Activated CD4-positive, alpha-beta memory T cell treated with anti-CD3 and anti-CD28 coated beads for 36 hours (primary cell): ENCODE measurements at regions not wholly inside any gene's neighbourhood (a gene's known extent, or its start where the extent isn't known, plus 50 kb on each side); places are given as distances from the start of the nearest gene placed in this dataset.
"Not testable (repeated sequence)": the region's sequence is repeated elsewhere in the genome, so short reads cannot be mapped to it uniquely, and the experiment has no call there.

Experiments used
- CTCF ChIA-PET: fragments of 350-600 bp; sonication (Branson Sonifier 250); formaldehyde crosslinking; loops from one replicate; lab custom pipeline; 2021; ENCODE audit warnings: antibody characterized with exemption, inconsistent platforms; lab: Charles Lee
- POLR2A ChIA-PET: fragments of 350-600 bp; sonication (Branson Sonifier 250); formaldehyde crosslinking; loops from one replicate; lab custom pipeline; 2021; ENCODE audit warnings: antibody characterized with exemption; lab: Charles Lee
- DNase-seq: peaks from one replicate; pipeline ENCODE4 v3.0.0-alpha.2; 2020
- H3K27ac Mint-ChIP-seq: one replicate; pipeline ENCODE4 v1.8.0; 2021; ENCODE audit warnings: mixed read lengths
- H3K27me3 Mint-ChIP-seq: one replicate; pipeline ENCODE4 v1.8.0; 2021; ENCODE audit warnings: mixed read lengths
- H3K36me3 Mint-ChIP-seq: one replicate; pipeline ENCODE4 v1.8.0; 2021; ENCODE audit warnings: mixed read lengths
- H3K4me1 Mint-ChIP-seq: one replicate; pipeline ENCODE4 v1.8.0; 2021; ENCODE audit warnings: low read depth, mixed read lengths
- H3K4me3 Mint-ChIP-seq: one replicate; pipeline ENCODE4 v1.8.0; 2021; ENCODE audit warnings: mild to moderate bottlenecking, mixed read lengths
- H3K9me3 Mint-ChIP-seq: one replicate; pipeline ENCODE4 v1.8.0; 2021; ENCODE audit warnings: mixed read lengths
- intact Hi-C: fragments of 100-400 bp; cut with micrococcal nuclease; formaldehyde crosslinking; loops from one replicate; pipeline ENCODE4 v1.15.1; 2023

GRCh38 chr13:43970520-43971242 is 91.0 kb downstream of the LACC1 start:
- H3K9me3 Mint-ChIP-seq, DNase-seq, intact Hi-C loops, POLR2A ChIA-PET, H3K4me1 Mint-ChIP-seq, H3K4me3 Mint-ChIP-seq, H3K27ac Mint-ChIP-seq, H3K36me3 Mint-ChIP-seq, CTCF ChIA-PET, H3K27me3 Mint-ChIP-seq: not testable (repeated sequence)

- H3K4me1 Mint-ChIP-seq, intact Hi-C loops, CTCF ChIA-PET, H3K27ac Mint-ChIP-seq, H3K36me3 Mint-ChIP-seq, POLR2A ChIA-PET, H3K9me3 Mint-ChIP-seq, H3K27me3 Mint-ChIP-seq, H3K4me3 Mint-ChIP-seq, DNase-seq: not testable (repeated sequence)
These were observed 91.6 kb downstream of the LACC1 start for GRCh38 chr13:43971324-43971723.

GRCh38 chr13:43977911-43978310 is 98.2 kb downstream of the LACC1 start:
- H3K27ac Mint-ChIP-seq, result no peak overlapping the region
- peaks cover 3% of the 10 kb centered on the region for H3K36me3 Mint-ChIP-seq
- ChIA-PET POLR2A (no interaction called here), CTCF (no interaction called here)
- DNase-seq, result no peak
- peaks cover 4% of the 10 kb centered on the region for H3K9me3 Mint-ChIP-seq
- peaks cover 15% of the 10 kb centered on the region for H3K27me3 Mint-ChIP-seq
- no peaks in the 10 kb centered on the region for H3K4me1 Mint-ChIP-seq
- H3K4me3 Mint-ChIP-seq, result no peak overlapping the region
- intact Hi-C loops, result no loop called here

- intact Hi-C loops, result no loop called here
- no peak for DNase-seq
- Mint-ChIP-seq H3K9me3 (peaks cover 4% of the 10 kb centered on the region), H3K4me3 (no peak overlapping the region), H3K36me3 (peaks cover 3% of the 10 kb centered on the region), H3K4me1 (no peaks in the 10 kb centered on the region), H3K27me3 (peaks cover 15% of the 10 kb centered on the region), H3K27ac (no peak overlapping the region)
- POLR2A ChIA-PET, result no interaction called here
- CTCF ChIA-PET, result no interaction called here
These were observed 99.0 kb downstream of the LACC1 start for GRCh38 chr13:43978688-43979087.

GRCh38 chr13:43979492-43979891 is 99.8 kb downstream of the LACC1 start:
- Mint-ChIP-seq H3K36me3 (peaks cover 3% of the 10 kb centered on the region), H3K4me3 (no peak overlapping the region), H3K9me3 (peaks cover 4% of the 10 kb centered on the region), H3K4me1 (no peaks in the 10 kb centered on the region), H3K27me3 (peaks cover 15% of the 10 kb centered on the region), H3K27ac (no peak overlapping the region)
- no peak for DNase-seq
- ChIA-PET POLR2A (no interaction called here), CTCF (no interaction called here)
- intact Hi-C loops, result no loop called here

GRCh38 chr13:43980587-43980986 is 100.9 kb downstream of the LACC1 start:
- no peaks in the 10 kb centered on the region for H3K4me1 Mint-ChIP-seq
- no peak overlapping the region for H3K4me3 Mint-ChIP-seq
- peaks cover 15% of the 10 kb centered on the region for H3K27me3 Mint-ChIP-seq
- CTCF ChIA-PET, result no interaction called here
- intact Hi-C loops, result no loop called here
- peaks cover 3% of the 10 kb centered on the region for H3K36me3 Mint-ChIP-seq
- DNase-seq, result no peak
- H3K27ac Mint-ChIP-seq, result no peak overlapping the region
- H3K9me3 Mint-ChIP-seq, result peaks cover 4% of the 10 kb centered on the region
- POLR2A ChIA-PET, result no interaction called here

GRCh38 chr13:43981091-43981490 is 101.4 kb downstream of the LACC1 start:
- DNase-seq, result no peak
- Mint-ChIP-seq H3K36me3 (peaks cover 2% of the 10 kb centered on the region), H3K4me1 (no peaks in the 10 kb centered on the region), H3K9me3 (peaks cover 3% of the 10 kb centered on the region), H3K27ac (no peak overlapping the region), H3K27me3 (peaks cover 14% of the 10 kb centered on the region), H3K4me3 (no peak overlapping the region)
- POLR2A ChIA-PET, result no interaction called here
- intact Hi-C loops, result no loop called here
- CTCF ChIA-PET, result no interaction called here

GRCh38 chr13:43981512-43982301 is 102.0 kb downstream of the LACC1 start:
- H3K4me1 Mint-ChIP-seq, result no peaks in the 10 kb centered on the region
- no peaks in the 10 kb centered on the region for H3K9me3 Mint-ChIP-seq
- no peaks in the 10 kb centered on the region for H3K36me3 Mint-ChIP-seq
- no peak overlapping the region for H3K27ac Mint-ChIP-seq
- intact Hi-C loops, result no loop called here
- DNase-seq, result no peak
- no peak overlapping the region for H3K4me3 Mint-ChIP-seq
- ChIA-PET CTCF (no interaction called here), POLR2A (no interaction called here)
- H3K27me3 Mint-ChIP-seq, result peaks cover 12% of the 10 kb centered on the region

GRCh38 chr13:43983373-43983772 is 103.7 kb downstream of the LACC1 start:
- Mint-ChIP-seq H3K27me3 (peaks cover 8% of the 10 kb centered on the region), H3K4me3 (no peak overlapping the region), H3K27ac (no peak overlapping the region), H3K4me1 (no peaks in the 10 kb centered on the region), H3K9me3 (no peaks in the 10 kb centered on the region), H3K36me3 (no peaks in the 10 kb centered on the region)
- intact Hi-C loops, result no loop called here
- ChIA-PET CTCF (no interaction called here), POLR2A (no interaction called here)
- no peak for DNase-seq

GRCh38 chr13:43984292-43984691 is 104.6 kb downstream of the LACC1 start:
- peaks cover 8% of the 10 kb centered on the region for H3K27me3 Mint-ChIP-seq
- no peaks in the 10 kb centered on the region for H3K9me3 Mint-ChIP-seq
- intact Hi-C loops, result no loop called here
- POLR2A ChIA-PET, result no interaction called here
- H3K36me3 Mint-ChIP-seq, result no peaks in the 10 kb centered on the region
- no peaks in the 10 kb centered on the region for H3K4me1 Mint-ChIP-seq
- CTCF ChIA-PET, result no interaction called here
- no peak for DNase-seq
- H3K4me3 Mint-ChIP-seq, result no peak overlapping the region
- no peak overlapping the region for H3K27ac Mint-ChIP-seq

- DNase-seq, result no peak
- ChIA-PET CTCF (no interaction called here), POLR2A (no interaction called here)
- no peaks in the 10 kb centered on the region for H3K9me3 Mint-ChIP-seq
- intact Hi-C loops, result no loop called here
- no peaks in the 10 kb centered on the region for H3K4me1 Mint-ChIP-seq
- H3K27me3 Mint-ChIP-seq, result peaks cover 2% of the 10 kb centered on the region
- no peak overlapping the region for H3K4me3 Mint-ChIP-seq
- H3K27ac Mint-ChIP-seq, result no peak overlapping the region
- H3K36me3 Mint-ChIP-seq, result no peaks in the 10 kb centered on the region
These were observed 105.8 kb downstream of the LACC1 start for GRCh38 chr13:43985422-43986072.

GRCh38 chr13:43986421-43986981 is 106.8 kb downstream of the LACC1 start:
- H3K4me1 Mint-ChIP-seq, result no peaks in the 10 kb centered on the region
- intact Hi-C loops, result no loop called here
- H3K9me3 Mint-ChIP-seq, result no peaks in the 10 kb centered on the region
- POLR2A ChIA-PET, result no interaction called here
- H3K4me3 Mint-ChIP-seq, result no peak overlapping the region
- no peak overlapping the region for H3K27ac Mint-ChIP-seq
- no peak for DNase-seq
- CTCF ChIA-PET, result no interaction called here
- H3K36me3 Mint-ChIP-seq, result no peaks in the 10 kb centered on the region
- peaks cover 4% of the 10 kb centered on the region for H3K27me3 Mint-ChIP-seq
